ENCODE measurements at regions not wholly inside any gene's neighbourhood (a gene's known extent, or its start where the extent isn't known, plus 50 kb on each side); places are given as distances from the start of the nearest gene placed in this dataset.

- TF ChIP-seq, protein P1, sequence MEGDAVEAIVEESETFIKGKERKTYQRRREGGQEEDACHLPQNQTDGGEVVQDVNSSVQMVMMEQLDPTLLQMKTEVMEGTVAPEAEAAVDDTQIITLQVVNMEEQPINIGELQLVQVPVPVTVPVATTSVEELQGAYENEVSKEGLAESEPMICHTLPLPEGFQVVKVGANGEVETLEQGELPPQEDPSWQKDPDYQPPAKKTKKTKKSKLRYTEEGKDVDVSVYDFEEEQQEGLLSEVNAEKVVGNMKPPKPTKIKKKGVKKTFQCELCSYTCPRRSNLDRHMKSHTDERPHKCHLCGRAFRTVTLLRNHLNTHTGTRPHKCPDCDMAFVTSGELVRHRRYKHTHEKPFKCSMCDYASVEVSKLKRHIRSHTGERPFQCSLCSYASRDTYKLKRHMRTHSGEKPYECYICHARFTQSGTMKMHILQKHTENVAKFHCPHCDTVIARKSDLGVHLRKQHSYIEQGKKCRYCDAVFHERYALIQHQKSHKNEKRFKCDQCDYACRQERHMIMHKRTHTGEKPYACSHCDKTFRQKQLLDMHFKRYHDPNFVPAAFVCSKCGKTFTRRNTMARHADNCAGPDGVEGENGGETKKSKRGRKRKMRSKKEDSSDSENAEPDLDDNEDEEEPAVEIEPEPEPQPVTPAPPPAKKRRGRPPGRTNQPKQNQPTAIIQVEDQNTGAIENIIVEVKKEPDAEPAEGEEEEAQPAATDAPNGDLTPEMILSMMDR (IDR thresholded peaks at IDR 0.05; ENCODE audit: insufficient read depth, low read length, poor library complexity, severe bottlenecking), result no peak
- no peak for TF ChIP-seq EZH2phosphoT487 (conservative IDR thresholded peaks at IDR 0.05; ENCODE audit: low read length)
Observed at GRCh38 chr12:67918441-67918840, 70.8 kb upstream of the IFNG-AS1 start.

Data from SU-DHL-6 (cell line).